Adrenal gland (tissue), 5 donors: ENCODE measurements at regions not wholly inside any gene's neighbourhood (a gene's known extent, or its start where the extent isn't known, plus 50 kb on each side); places are given as distances from the start of the nearest gene placed in this dataset.

Source experiments
- CTCF ChIP-seq, 6 experiments: fragments of 450-650 bp in 4 of 6; fragments of 200-600 bp in 2 of 6; sonication (generic) in 1 of 6; IDR thresholded peaks; 1 replicate in 5 of 6; 2 replicates in 1 of 6; pipeline versions ENCODE4 v1.5.1 to v1.8.0; 2016 to 2021; ENCODE audit warnings: antibody characterized with exemption in 6 of 6, mild to moderate bottlenecking in 2 of 6, moderate library complexity in 1 of 6
- POLR2A ChIP-seq, 2 donors: fragments of 450-650 bp; IDR thresholded peaks; one replicate each; pipeline ENCODE4 v1.6.1; 2017; ENCODE audit warnings: antibody characterized with exemption in 2 of 2, mild to moderate bottlenecking in 2 of 2, moderate library complexity in 1 of 2
- donor health status: DM: no; HTN: no; CAD: no.

GRCh38 chr5:2895876-2896275, 144.4 kb upstream of the IRX2 start:
- TF ChIP-seq CTCF (IDR thresholded peaks at IDR 0.05) (no peak), POLR2A (IDR thresholded peaks at IDR 0.05) (no peak)
